ENCODE measurements at regions not wholly inside any gene's neighbourhood (a gene's known extent, or its start where the extent isn't known, plus 50 kb on each side); places are given as distances from the start of the nearest gene placed in this dataset.
"Not testable (repeated sequence)": the region's sequence is repeated elsewhere in the genome, so short reads cannot be mapped to it uniquely, and the experiment has no call there.

DNA sequence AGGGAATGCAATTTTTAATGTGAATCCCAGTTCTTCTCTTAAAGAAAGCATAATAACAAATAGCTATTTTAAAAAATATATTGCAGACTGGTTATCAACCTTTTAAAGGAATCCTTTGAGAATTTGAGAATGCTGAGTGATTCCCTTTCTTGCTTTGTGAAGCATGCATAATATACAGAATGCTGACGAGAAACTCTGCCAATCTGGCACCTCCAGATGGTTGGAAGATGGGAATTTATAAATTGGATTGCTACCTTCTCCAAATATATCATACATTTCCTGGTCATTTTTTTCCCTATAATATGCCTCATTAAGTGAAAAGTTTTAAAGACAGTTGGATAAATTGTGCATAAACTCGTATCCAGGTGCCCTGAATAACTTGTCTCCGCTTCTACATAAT lies 333.9 kb upstream of the ARPP21 start:
- H3K27ac ChIP-seq = no peak overlapping the region
- H3K9me3 ChIP-seq = no peaks in the 10 kb centered on the region
- H3K36me3 ChIP-seq = no peaks in the 10 kb centered on the region
- 88 to 92% methylated on average over 3 of the region's 3 CpGs for whole genome bisulfite sequencing, 2 donors
- intact Hi-C loops (cut with DNase I) = no loop called here
- no peaks in the 10 kb centered on the region for H3K27me3 ChIP-seq
- no peak overlapping the region for H3K4me3 ChIP-seq (replicated peaks in 1 of 3)
- DNase-seq = no peak
- H3K4me1 ChIP-seq = no peaks in the 10 kb centered on the region
- TF ChIP-seq, protein P1, sequence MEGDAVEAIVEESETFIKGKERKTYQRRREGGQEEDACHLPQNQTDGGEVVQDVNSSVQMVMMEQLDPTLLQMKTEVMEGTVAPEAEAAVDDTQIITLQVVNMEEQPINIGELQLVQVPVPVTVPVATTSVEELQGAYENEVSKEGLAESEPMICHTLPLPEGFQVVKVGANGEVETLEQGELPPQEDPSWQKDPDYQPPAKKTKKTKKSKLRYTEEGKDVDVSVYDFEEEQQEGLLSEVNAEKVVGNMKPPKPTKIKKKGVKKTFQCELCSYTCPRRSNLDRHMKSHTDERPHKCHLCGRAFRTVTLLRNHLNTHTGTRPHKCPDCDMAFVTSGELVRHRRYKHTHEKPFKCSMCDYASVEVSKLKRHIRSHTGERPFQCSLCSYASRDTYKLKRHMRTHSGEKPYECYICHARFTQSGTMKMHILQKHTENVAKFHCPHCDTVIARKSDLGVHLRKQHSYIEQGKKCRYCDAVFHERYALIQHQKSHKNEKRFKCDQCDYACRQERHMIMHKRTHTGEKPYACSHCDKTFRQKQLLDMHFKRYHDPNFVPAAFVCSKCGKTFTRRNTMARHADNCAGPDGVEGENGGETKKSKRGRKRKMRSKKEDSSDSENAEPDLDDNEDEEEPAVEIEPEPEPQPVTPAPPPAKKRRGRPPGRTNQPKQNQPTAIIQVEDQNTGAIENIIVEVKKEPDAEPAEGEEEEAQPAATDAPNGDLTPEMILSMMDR (IDR thresholded peaks at IDR 0.05) = no peak
- TF ChIP-seq POLR2A (IDR thresholded peaks at IDR 0.05) = no peak

DNA sequence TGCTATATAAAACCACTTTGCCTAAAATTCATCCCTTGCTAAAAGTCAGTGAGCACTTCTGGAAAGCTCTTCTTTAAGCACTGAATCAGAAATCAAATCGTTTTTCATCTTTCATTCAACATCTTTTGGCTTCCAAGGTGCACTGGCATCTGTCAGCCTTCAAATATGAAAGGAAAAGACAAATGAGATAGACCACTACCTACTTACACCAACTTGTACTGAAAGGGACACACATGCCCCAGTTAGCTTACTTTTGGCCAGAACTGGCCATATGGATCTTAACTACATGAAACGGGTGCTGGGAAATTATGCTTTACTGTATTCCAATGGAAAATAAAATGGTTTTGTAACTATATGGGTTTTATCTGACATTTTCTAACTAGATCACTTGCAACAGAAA lies 332.0 kb upstream of the ARPP21 start:
- Histone ChIP-seq H3K27me3 (no peaks in the 10 kb centered on the region), H3K36me3 (no peaks in the 10 kb centered on the region), H3K4me3 (replicated peaks in 1 of 3) (no peak overlapping the region), H3K4me1 (no peaks in the 10 kb centered on the region), H3K9me3 (no peaks in the 10 kb centered on the region), H3K27ac (no peak overlapping the region)
- TF ChIP-seq, protein P1 (IDR thresholded peaks at IDR 0.05) = no peak
- no peak for TF ChIP-seq POLR2A (IDR thresholded peaks at IDR 0.05)
- intact Hi-C loops (cut with DNase I) = no loop called here
- DNase-seq = no peak
- WGBS, 2 donors = 57 to 68% methylated on average over 2 of the region's 2 CpGs

DNA sequence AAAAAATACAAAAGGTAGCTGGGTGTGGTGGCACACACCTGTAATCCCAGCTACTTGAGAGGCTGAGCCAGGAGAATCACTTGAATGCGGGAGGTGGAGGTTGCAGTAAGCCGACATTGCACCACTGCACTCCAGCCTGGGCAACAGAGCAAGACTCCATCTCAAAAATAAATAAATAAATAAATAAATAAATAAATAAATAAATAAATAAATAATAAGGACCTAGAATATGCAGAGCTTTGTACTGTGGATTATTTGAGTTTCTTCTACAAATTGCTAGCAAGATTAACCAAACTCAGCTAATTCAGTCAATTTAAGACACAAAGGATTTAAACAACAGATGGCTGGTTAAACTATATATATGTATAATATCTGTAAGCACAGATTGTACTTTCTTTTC lies 322.5 kb upstream of the ARPP21 start:
- H3K27me3 ChIP-seq; intact Hi-C loops (cut with DNase I); H3K36me3 ChIP-seq; DNase-seq; H3K4me1 ChIP-seq; H3K27ac ChIP-seq; H3K9me3 ChIP-seq; H3K4me3 ChIP-seq (replicated peaks in 1 of 3): not testable (repeated sequence)
- 97 to 100% methylated on average over 2 of the region's 2 CpGs for WGBS, 2 donors

DNA sequence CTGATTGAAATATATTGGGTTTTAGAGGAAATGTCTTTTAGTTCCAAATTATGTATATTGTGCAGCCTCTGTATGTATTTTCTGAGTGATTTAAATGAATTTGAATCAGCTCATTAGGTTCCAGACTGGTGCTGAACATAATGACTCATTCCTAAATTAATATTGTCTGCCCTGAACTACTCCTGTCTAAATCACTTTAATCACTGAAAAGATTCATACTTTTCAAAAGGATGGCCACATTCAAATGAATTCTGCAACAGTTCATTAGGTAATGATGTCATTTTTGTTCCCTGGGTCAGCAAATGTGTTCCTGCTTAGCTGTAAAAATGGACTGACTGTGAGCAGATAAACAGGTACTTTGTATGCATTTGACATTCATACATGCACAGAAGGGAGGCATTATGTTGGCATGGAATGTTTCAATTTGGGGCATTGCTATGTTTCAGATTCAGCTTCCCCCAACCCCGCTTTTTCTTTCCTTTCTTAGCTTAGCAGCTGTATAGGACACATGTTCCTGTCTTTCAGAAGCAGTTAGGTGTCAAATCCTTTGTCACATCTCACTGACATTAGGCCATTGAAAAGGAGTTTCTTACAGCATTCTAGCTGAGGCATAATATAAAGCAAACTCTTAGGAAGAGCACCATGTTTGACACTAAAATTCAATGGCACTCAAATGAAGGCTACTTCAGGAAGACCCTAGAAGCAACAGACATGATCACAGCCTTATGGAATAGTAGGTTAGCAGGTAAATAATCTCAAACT lies 318.5 kb upstream of the ARPP21 start:
- intact Hi-C loops (cut with DNase I) = no loop called here

DNA sequence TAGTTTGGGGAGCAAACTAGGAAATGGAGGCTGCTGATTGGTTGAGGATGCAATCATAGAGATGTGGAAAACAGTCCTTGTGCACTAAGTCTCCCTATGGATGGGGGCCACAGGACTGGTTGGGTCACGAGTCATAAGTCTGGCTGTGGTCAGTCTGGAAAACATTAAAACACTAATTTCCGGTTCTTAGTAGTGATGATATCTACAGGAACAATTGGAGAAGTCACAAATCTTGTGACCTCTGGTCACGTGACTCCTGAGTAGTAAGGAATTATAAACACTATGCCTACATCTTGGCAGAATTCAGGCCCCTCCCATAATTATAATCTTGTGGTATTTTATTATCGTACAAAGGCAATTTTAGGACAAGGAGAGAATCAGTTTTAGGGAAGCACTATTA lies 317.3 kb upstream of the ARPP21 start:
- Histone ChIP-seq H3K27me3 (no peaks in the 10 kb centered on the region), H3K27ac (no peak overlapping the region), H3K9me3 (no peaks in the 10 kb centered on the region), H3K36me3 (no peaks in the 10 kb centered on the region), H3K4me3 (replicated peaks in 1 of 3) (no peak overlapping the region), H3K4me1 (no peaks in the 10 kb centered on the region)
- 53 to 56% methylated on average over 4 of the region's 4 CpGs for WGBS, 2 donors
- TF ChIP-seq POLR2A (IDR thresholded peaks at IDR 0.05) = no peak
- TF ChIP-seq, protein P1 (IDR thresholded peaks at IDR 0.05) = no peak
- intact Hi-C loops (cut with DNase I) = no loop called here
- DNase-seq = no peak

More for the DNA sequence above, 318.5 kb upstream of the ARPP21 start:
- 68 to 77% methylated on average over 1 of the region's 1 CpG for WGBS, 2 donors
- Histone ChIP-seq H3K27ac (no peak overlapping the region), H3K36me3 (no peaks in the 10 kb centered on the region), H3K9me3 (no peaks in the 10 kb centered on the region), H3K4me1 (no peaks in the 10 kb centered on the region), H3K27me3 (no peaks in the 10 kb centered on the region), H3K4me3 (replicated peaks in 1 of 3) (no peak overlapping the region)
- TF ChIP-seq, protein P1 (IDR thresholded peaks at IDR 0.05) = no peak
- TF ChIP-seq POLR2A (IDR thresholded peaks at IDR 0.05) = no peak
- DNase-seq = no peak
